ENCODE measurements at regions not wholly inside any gene's neighbourhood (a gene's known extent, or its start where the extent isn't known, plus 50 kb on each side); places are given as distances from the start of the nearest gene placed in this dataset.

- TF ChIP-seq EZH2phosphoT487 (IDR thresholded peaks at IDR 0.05; ENCODE audit: borderline replicate concordance, low read length) (no peak), CTCF (IDR thresholded peaks at IDR 0.05; ENCODE audit: low read depth, low read length, poor library complexity, severe bottlenecking) (no peak)
Measured at GRCh38 chr5:86833868-86834267, 216.1 kb downstream of the COX7C start.
